Skeletal muscle tissue (tissue), 3 donors: ENCODE measurements at regions not wholly inside any gene's neighbourhood (a gene's known extent, or its start where the extent isn't known, plus 50 kb on each side); places are given as distances from the start of the nearest gene placed in this dataset.

Experiments used
- H3K27ac ChIP-seq: one replicate; pipeline ENCODE4 v1.7.0; 2013; ENCODE audit warnings: mild to moderate bottlenecking, low read depth, low read length, inconsistent platforms
- H3K27me3 ChIP-seq, 3 donors: one replicate each; pipeline ENCODE4 v1.7.0; 2013; ENCODE audit warnings: low read length in 3 of 3; ENCODE audit not compliant: control insufficient read depth in 3 of 3, insufficient read depth in 3 of 3
- H3K36me3 ChIP-seq, 3 donors: one replicate each; pipeline ENCODE4 v1.7.0; 2013; ENCODE audit warnings: low read length in 3 of 3; ENCODE audit not compliant: control insufficient read depth in 3 of 3, insufficient read depth in 3 of 3
- H3K4me1 ChIP-seq, 3 donors: one replicate each; pipeline ENCODE4 v1.7.0; 2013; ENCODE audit warnings: low read length in 3 of 3, mild to moderate bottlenecking in 3 of 3; ENCODE audit not compliant: control insufficient read depth in 3 of 3, insufficient read depth in 3 of 3
- H3K4me3 ChIP-seq, 3 donors: one replicate each; pipeline ENCODE4 v1.7.0; 2013; ENCODE audit warnings: low read length in 3 of 3
- H3K9ac ChIP-seq, 3 donors: one replicate each; pipeline ENCODE4 v1.7.0; 2013; ENCODE audit warnings: low read length in 3 of 3, mild to moderate bottlenecking in 3 of 3, moderate library complexity in 2 of 3, low read depth in 1 of 3
- H3K9me3 ChIP-seq, 3 donors: one replicate each; pipeline ENCODE4 v1.7.0; 2013; ENCODE audit warnings: low read length in 3 of 3; ENCODE audit not compliant: control insufficient read depth in 3 of 3
- donor health status: Osteomylitis.

DNA sequence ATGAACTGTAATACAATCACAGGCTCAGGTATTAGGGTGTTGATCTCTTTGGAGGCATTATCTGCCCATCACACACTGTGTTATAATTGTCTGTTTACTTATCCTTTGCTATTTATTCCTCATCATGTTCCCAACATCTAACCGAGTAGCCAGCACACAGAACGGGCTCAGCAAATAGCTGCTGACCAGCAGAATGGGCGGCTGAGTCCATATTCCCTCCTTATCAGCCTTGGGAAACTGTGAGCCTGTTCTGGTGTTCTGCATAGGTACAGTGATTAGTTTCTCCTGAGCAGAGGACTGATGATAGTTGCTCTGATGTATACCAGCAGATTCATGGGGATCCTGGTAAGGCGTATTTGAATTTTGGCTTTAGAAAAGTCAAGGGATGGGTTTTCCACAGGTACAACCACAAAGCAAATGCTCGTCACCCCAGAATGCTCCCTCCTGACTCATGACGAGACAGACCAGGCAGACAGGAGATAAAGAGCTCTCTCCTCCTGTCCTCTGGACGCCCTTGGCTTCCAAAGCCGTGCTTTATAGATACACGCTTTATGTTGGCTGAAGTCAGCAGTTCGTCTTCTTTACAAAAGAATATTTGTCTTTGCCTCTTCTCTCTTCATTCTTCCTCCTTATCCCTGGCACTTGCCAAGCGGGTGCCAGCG is 166.7 kb downstream of the TTLL2 start:
- Histone ChIP-seq H3K27ac (no peak overlapping the region), H3K36me3 (no peaks in the 10 kb centered on the region), H3K27me3 (peaks cover 4 to 15% (median 11%) of the 10 kb centered on the region in 3 donors), H3K4me3 (no peak overlapping the region), H3K9me3 (peaks cover 0 to 4% (median 0%) of the 10 kb centered on the region in 3 donors), H3K4me1 (peaks cover 7 to 21% (median 14%) of the 10 kb centered on the region in 3 donors), H3K9ac (no peak overlapping the region)

DNA sequence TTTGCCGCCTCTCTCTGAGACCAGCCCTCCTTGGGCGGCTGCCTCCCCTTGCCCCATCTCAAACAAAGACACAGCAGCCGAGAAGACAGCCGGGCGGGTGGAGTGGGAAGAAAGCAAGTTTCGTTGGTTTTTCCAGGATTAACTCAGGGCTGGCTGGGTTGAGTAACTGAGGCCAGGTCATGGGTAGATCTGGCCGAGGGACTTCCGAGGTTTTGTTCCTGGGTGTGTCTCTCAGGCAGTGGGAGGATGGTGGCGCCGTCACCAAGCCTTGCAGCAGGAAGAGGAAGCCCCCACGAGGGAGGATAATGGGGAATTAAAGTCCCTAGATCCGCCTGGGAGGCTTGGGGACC is 167.2 kb downstream of the TTLL2 start:
- Histone ChIP-seq H3K27ac (no peak overlapping the region), H3K9me3 (peaks cover 0 to 4% (median 0%) of the 10 kb centered on the region in 3 donors), H3K4me3 (no peak overlapping the region), H3K4me1 (peaks cover 7 to 21% (median 14%) of the 10 kb centered on the region in 3 donors), H3K36me3 (no peaks in the 10 kb centered on the region), H3K27me3 (peaks cover 4 to 15% (median 11%) of the 10 kb centered on the region in 3 donors), H3K9ac (no peak overlapping the region)

DNA sequence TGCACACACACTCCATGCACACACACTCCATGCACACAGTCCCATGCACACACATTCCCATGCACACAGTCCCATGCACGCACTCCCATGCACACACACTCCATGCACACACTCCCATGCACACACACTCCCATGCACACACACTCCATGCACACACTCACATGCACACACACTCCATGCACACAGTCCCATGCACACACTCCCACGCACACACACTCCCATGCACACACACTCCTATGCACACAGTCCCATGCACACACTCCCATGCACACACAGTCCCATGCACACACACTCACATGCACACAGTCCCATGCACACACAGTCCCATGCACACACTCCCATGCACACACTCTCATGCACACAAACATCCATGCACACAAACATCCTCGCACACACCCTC is 168.4 kb downstream of the TTLL2 start:
- H3K27me3 ChIP-seq = peaks cover 4 to 15% (median 11%) of the 10 kb centered on the region in 3 donors
- peaks cover 0 to 4% (median 0%) of the 10 kb centered on the region in 3 donors for H3K9me3 ChIP-seq
- no peak overlapping the region for H3K27ac ChIP-seq
- no peak overlapping the region for H3K9ac ChIP-seq
- H3K36me3 ChIP-seq = no peaks in the 10 kb centered on the region
- H3K4me1 ChIP-seq = peaks cover 7 to 21% (median 14%) of the 10 kb centered on the region in 3 donors
- H3K4me3 ChIP-seq = no peak overlapping the region

DNA sequence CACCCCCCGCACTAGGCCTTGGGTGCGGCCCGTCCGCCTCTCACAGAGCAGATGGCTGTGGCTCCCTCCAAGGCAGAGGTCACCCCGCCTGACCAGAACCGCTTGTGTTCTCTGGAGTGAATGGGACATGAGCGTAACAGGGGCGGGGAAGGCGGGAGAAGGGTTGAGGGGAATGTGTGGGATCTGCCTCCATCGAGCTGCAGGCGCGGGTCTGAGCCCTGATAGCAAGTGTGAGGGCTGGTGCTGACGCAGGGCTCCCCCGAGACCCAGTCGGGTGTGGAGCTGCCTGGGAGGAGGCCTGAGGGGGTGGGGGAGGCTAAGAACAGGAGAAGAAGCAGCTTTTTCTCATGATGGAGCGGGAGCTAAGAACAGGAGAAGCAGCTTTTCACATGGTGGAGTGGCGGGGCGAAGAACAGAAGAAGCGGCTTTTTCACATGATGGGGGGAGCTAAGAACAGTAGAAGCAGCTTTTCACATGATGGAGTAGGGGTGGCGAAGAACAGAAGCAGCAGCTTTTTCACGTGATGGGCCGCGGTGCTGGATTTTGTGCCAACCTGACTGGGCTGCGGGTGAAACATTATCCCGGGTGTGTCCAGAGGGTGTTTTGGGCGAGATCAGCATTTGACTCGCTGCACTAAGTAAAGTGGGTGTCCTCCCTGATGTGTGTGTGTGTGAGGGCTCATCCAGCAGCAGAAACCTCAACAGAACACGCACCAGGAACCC is 169.3 kb downstream of the TTLL2 start:
- H3K27ac ChIP-seq = no peak overlapping the region

DNA sequence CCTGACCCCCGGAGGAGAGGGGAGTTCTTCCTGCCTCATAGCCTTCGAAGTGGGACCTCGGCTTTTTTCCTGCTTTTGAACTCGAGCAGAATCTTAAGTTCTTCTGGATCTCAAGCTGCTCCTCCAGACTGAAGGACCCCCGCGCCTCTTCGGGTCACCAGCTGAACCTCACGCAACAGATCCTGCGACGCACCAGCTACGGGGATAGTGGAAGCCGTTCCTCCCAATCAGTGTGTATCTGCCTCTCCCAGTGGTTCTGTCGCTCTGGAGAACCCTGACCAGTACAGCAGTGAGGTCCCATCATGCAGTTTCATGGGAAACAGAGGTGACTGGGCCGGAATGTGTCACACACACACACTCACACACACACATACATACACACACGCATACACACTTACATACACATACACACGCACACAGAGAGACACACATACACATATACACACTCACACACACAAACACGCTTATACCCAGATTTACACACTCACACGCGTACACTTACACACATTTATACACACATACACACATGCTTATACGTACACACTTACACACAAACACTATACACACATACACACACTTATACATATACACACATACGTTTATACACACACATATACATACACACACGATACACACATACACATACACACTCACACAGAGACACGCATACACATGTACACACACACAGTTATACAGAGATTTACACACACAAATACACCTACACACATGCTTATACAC is 170.0 kb downstream of the TTLL2 start:
- no peak overlapping the region for H3K4me3 ChIP-seq
- peaks cover 4 to 15% (median 11%) of the 10 kb centered on the region in 3 donors for H3K27me3 ChIP-seq
- no peak overlapping the region for H3K9ac ChIP-seq
- no peak overlapping the region for H3K27ac ChIP-seq
- H3K9me3 ChIP-seq = peaks cover 0 to 4% (median 0%) of the 10 kb centered on the region in 3 donors
- H3K36me3 ChIP-seq = no peaks in the 10 kb centered on the region
- H3K4me1 ChIP-seq = peaks cover 7 to 21% (median 14%) of the 10 kb centered on the region in 3 donors

More for the DNA sequence above, 169.3 kb downstream of the TTLL2 start:
- Histone ChIP-seq H3K4me1 (peaks cover 7 to 21% (median 14%) of the 10 kb centered on the region in 3 donors), H3K9ac (no peak overlapping the region), H3K27me3 (peaks cover 4 to 15% (median 11%) of the 10 kb centered on the region in 3 donors), H3K4me3 (no peak overlapping the region), H3K36me3 (no peaks in the 10 kb centered on the region), H3K9me3 (peaks cover 0 to 4% (median 0%) of the 10 kb centered on the region in 3 donors)

DNA sequence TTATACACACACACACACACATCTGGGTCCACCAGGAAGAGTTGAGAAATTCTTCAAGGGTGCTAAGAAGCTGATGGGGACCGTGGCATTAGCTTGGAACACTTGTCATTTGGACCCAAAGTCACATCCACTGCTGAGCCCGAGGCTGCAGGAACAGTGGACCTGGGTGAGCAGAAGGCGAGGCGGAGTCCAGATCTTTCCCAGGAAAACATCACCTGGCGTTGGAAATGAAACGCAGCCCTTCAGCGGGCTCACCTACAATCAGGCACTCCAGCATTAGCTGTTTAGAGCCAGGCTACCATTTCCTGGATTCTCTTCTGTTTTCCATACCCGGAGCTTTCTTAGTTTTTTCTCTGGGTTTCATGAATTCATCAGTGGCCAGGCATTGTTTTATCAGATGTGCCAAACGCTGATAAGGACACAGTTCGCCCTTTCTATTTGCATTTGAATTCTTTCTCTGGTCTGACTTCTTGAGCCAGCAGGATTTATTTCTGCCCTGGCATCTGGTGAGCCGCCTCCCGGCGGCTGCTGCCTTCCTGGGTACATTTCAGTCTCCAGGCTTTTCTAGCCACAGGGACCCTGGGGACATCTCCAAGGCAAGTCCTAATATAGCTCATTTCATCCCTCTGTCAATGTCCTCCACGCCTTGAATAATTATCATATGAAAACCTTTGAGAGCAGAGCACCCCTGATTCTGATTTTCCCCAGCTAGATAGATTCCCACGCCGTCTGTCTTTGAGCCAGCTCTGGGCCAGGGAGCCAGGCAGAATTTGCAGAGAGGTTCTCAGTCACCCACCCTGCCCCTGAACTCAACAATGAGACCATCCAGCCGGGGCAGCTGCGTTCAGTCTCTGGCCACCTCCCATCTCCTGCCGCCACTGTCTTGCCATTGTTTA is 170.9 kb downstream of the TTLL2 start:
- peak overlapping the region in 1 of 3 donors; percentile 51 for H3K9ac ChIP-seq
- H3K9me3 ChIP-seq = peaks cover 0 to 4% (median 0%) of the 10 kb centered on the region in 3 donors
- no peaks in the 10 kb centered on the region for H3K36me3 ChIP-seq
- no peak overlapping the region for H3K4me3 ChIP-seq
- H3K4me1 ChIP-seq = peaks cover 7 to 21% (median 14%) of the 10 kb centered on the region in 3 donors
- H3K27ac ChIP-seq = no peak overlapping the region
- H3K27me3 ChIP-seq = peaks cover 4 to 15% (median 11%) of the 10 kb centered on the region in 3 donors

DNA sequence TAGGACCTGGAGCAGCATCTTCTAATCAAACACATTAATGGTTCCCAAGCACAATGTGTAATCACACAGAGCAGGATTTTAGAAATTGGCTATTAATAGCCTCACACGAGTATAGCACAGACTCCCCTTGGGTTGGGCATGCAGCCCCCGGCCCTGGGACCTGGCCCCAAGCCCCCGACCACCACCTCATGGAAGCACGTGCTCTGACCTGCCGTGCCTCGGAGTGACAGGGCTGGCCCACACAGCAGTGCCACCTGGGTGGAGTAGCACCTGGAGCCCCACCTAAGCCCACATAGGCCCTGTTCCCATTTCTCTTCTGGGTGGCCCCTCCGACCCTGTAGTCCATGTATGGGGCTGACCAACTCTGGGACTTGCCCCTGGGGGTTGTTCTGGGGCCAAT is 171.8 kb downstream of the TTLL2 start:
- H3K9ac ChIP-seq = no peak overlapping the region
- H3K4me3 ChIP-seq = no peak overlapping the region
- peaks cover 7 to 21% (median 14%) of the 10 kb centered on the region in 3 donors for H3K4me1 ChIP-seq

DNA sequence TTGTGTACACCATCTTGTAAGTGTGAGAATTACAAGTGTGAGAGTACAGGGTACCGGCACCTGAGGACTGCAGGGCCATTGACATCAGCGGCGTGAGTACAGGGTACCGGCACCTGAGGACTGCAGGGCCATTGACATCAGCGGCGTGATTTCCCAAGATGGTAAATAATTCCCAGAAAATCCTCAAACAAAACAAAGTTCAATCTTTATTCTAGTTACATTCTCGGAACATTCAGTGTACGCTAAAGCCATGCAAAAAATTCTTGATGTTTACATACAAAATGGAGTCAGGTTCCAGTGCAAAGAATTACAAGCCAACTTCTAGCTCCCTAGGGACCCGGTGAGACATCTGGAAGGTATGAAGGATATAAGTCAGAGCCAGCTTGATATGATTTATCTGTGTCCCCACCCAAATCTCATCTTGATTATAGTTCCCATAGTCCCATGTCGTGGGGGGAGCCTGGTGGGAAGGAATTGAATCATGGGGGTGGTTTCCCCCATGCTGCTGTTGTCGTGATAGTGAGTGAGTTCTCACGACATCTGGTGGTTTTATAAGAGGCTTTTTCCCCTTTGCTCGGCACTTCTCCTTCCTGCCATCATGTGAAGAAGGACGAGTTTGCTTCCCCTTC is 172.7 kb downstream of the TTLL2 start:
- H3K4me1 ChIP-seq = peaks cover 7 to 21% (median 11%) of the 10 kb centered on the region in 3 donors
- no peak overlapping the region for H3K27ac ChIP-seq
- H3K27me3 ChIP-seq = peaks cover 7 to 15% (median 11%) of the 10 kb centered on the region in 3 donors
- H3K4me3 ChIP-seq = no peak overlapping the region
- peaks cover 0 to 4% (median 0%) of the 10 kb centered on the region in 3 donors for H3K9me3 ChIP-seq
- no peak overlapping the region for H3K9ac ChIP-seq
- no peaks in the 10 kb centered on the region for H3K36me3 ChIP-seq

More for the DNA sequence above, 171.8 kb downstream of the TTLL2 start:
- Histone ChIP-seq H3K9me3 (peaks cover 0 to 4% (median 0%) of the 10 kb centered on the region in 3 donors), H3K27ac (no peak overlapping the region), H3K36me3 (no peaks in the 10 kb centered on the region), H3K27me3 (peaks cover 5 to 15% (median 11%) of the 10 kb centered on the region in 3 donors)
